ENCODE measurements at regions not wholly inside any gene's neighbourhood (a gene's known extent, or its start where the extent isn't known, plus 50 kb on each side); places are given as distances from the start of the nearest gene placed in this dataset.

DNA sequence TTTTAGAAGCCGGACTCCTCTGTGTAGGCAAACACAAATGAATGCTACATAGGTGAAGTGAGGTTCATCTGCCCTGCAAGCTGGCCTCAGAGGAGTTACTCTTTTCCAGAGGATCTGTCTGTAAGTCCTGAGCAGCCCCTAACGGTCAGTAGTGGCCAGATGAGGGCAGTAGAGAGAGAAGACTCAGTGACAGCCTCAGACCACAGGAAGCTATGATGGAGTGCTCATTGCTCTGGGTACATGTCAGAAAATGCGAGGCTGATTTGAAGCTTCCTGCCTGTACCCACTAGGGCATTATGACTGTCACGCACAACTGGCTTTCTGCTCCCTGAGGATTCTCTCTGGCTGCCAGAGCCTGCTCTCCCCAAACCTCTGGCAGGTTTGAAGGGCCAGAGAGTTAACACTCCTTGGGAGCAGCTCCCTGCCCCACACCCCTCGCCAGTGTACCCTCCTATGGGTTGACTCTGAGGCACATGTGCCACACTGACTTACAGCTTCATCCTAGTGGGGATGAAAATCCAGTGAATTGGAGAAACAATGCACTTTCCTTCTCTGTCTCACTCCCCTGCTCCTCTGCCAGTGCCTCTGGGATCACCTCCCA is 141.5 kb downstream of the GABRG2 start:
- DNase-seq: peak; percentile 2
- no peak overlapping the region for H3K9ac ChIP-seq (ENCODE audit: low read length)
- intact Hi-C loops (cut with micrococcal nuclease): no loop called here
- POLR2A ChIA-PET: no interaction called here
- H3K4me1 ChIP-seq (ENCODE audit: control insufficient read depth in 2 of 2, insufficient read depth in 2 of 2, low read length in 2 of 2): no peaks in the 10 kb centered on the region
- H3K27me3 Mint-ChIP-seq: no peaks in the 10 kb centered on the region
- CTCF ChIA-PET: no interaction called here
- no peaks in the 10 kb centered on the region for H4K20me1 ChIP-seq (ENCODE audit: control insufficient read depth, insufficient read depth, low read length, poor library complexity, severe bottlenecking)
- no peak overlapping the region for H3K27ac Mint-ChIP-seq
- H2AFZ ChIP-seq (ENCODE audit: insufficient read depth, low read depth, low read length, poor library complexity, severe bottlenecking): no peak overlapping the region
- H3K4me1 Mint-ChIP-seq: no peaks in the 10 kb centered on the region
- H3K27ac ChIP-seq (ENCODE audit: low read length in 2 of 2): no peak overlapping the region
- ATAC-seq (ENCODE audit: low read depth): no peak
- no peak overlapping the region for H3K4me2 ChIP-seq (replicated peaks; ENCODE audit: low read depth, low read length, poor library complexity, severe bottlenecking)
- no peak overlapping the region for H3K4me3 ChIP-seq (ENCODE audit: control extremely low read depth in 1 of 5, extremely low read depth in 1 of 5, insufficient read depth in 1 of 5, low read depth in 2 of 5, low read length in 4 of 5)
- WGBS (ENCODE audit: insufficient coverage): 18% methylated on average over 5 of the region's 5 CpGs
- H3K36me3 ChIP-seq (replicated peaks in 1 of 2; ENCODE audit: control extremely low read depth in 1 of 2, control insufficient read depth in 1 of 2, extremely low read depth in 1 of 2, insufficient read depth in 2 of 2, low read length in 1 of 2): no peaks in the 10 kb centered on the region
- no peaks in the 10 kb centered on the region for H3K9me3 Mint-ChIP-seq (ENCODE audit: insufficient read depth)
- H3K27me3 ChIP-seq (replicated peaks in 1 of 4; ENCODE audit: control extremely low read depth in 1 of 4, control insufficient read depth in 3 of 4, insufficient read depth in 4 of 4, low read length in 3 of 4): no peaks in the 10 kb centered on the region
- H3K79me2 ChIP-seq (ENCODE audit: control insufficient read depth, insufficient read depth, low read length): no peaks in the 10 kb centered on the region
- H3K9me3 ChIP-seq (ENCODE audit: control extremely low read depth in 1 of 3, control insufficient read depth in 2 of 3, insufficient read depth in 1 of 3, low read length in 2 of 3): no peaks in the 10 kb centered on the region
- no peak for TF ChIP-seq EZH2 (IDR thresholded peaks at IDR 0.05; ENCODE audit: borderline replicate concordance, insufficient read depth, low read depth, low read length, poor library complexity, severe bottlenecking)
- no peak for TF ChIP-seq CTCF (IDR thresholded peaks at IDR 0.05)
- H3K4me3 Mint-ChIP-seq: no peak overlapping the region

DNA sequence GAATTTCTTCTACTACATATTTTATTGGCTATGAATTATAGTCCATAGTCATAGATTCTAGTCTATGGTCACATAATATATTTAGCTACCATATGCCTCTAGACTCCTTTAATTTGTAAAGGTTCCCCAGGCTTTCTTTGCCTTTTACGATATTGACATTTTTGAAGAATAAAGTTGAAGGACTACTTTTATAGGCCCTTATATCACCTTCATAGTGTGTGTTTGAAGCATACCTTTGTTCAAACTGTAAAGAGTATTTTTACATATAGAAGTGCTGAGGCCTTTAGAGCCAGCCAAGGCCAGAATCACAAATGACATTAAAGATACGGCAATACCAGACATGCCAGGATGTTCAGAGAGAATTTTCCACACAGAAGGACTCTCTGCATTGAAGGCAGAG is 147.0 kb downstream of the GABRG2 start:
- H3K9ac ChIP-seq (ENCODE audit: low read length): no peak overlapping the region
- no peaks in the 10 kb centered on the region for H3K4me1 ChIP-seq (ENCODE audit: control insufficient read depth in 2 of 2, insufficient read depth in 2 of 2, low read length in 2 of 2)
- ChIA-PET CTCF (no interaction called here), POLR2A (no interaction called here)
- H3K27ac Mint-ChIP-seq: no peak overlapping the region
- H3K9me3 Mint-ChIP-seq (ENCODE audit: insufficient read depth): no peaks in the 10 kb centered on the region
- intact Hi-C loops (cut with micrococcal nuclease): no loop called here
- no peak overlapping the region for H3K27ac ChIP-seq (ENCODE audit: low read length in 2 of 2)
- DNase-seq (no peak), ATAC-seq (ENCODE audit: low read depth) (no peak)
- no peaks in the 10 kb centered on the region for H3K36me3 ChIP-seq (replicated peaks in 1 of 2; ENCODE audit: control extremely low read depth in 1 of 2, control insufficient read depth in 1 of 2, extremely low read depth in 1 of 2, insufficient read depth in 2 of 2, low read length in 1 of 2)
- H3K27me3 ChIP-seq (replicated peaks in 1 of 4; ENCODE audit: control extremely low read depth in 1 of 4, control insufficient read depth in 3 of 4, insufficient read depth in 4 of 4, low read length in 3 of 4): no peaks in the 10 kb centered on the region
- WGBS (ENCODE audit: insufficient coverage): 86% methylated on average over 1 of the region's 2 CpGs
- H3K9me3 ChIP-seq (ENCODE audit: control extremely low read depth in 1 of 3, control insufficient read depth in 2 of 3, insufficient read depth in 1 of 3, low read length in 2 of 3): no peaks in the 10 kb centered on the region
- H3K4me3 ChIP-seq (ENCODE audit: control extremely low read depth in 1 of 5, extremely low read depth in 1 of 5, insufficient read depth in 1 of 5, low read depth in 2 of 5, low read length in 4 of 5): no peak overlapping the region
- no peaks in the 10 kb centered on the region for H3K4me1 Mint-ChIP-seq
- H3K27me3 Mint-ChIP-seq: no peaks in the 10 kb centered on the region
- TF ChIP-seq CTCF (IDR thresholded peaks at IDR 0.05) (no peak), EZH2 (IDR thresholded peaks at IDR 0.05; ENCODE audit: borderline replicate concordance, insufficient read depth, low read depth, low read length, poor library complexity, severe bottlenecking) (no peak)
- H3K4me2 ChIP-seq (replicated peaks; ENCODE audit: low read depth, low read length, poor library complexity, severe bottlenecking): no peak overlapping the region
- no peak overlapping the region for H2AFZ ChIP-seq (ENCODE audit: insufficient read depth, low read depth, low read length, poor library complexity, severe bottlenecking)
- no peaks in the 10 kb centered on the region for H4K20me1 ChIP-seq (ENCODE audit: control insufficient read depth, insufficient read depth, low read length, poor library complexity, severe bottlenecking)
- no peak overlapping the region for H3K4me3 Mint-ChIP-seq
- H3K79me2 ChIP-seq (ENCODE audit: control insufficient read depth, insufficient read depth, low read length): no peaks in the 10 kb centered on the region

All from B cell (primary cell).